ENCODE measurements at regions not wholly inside any gene's neighbourhood (a gene's known extent, or its start where the extent isn't known, plus 50 kb on each side); places are given as distances from the start of the nearest gene placed in this dataset.

DNA sequence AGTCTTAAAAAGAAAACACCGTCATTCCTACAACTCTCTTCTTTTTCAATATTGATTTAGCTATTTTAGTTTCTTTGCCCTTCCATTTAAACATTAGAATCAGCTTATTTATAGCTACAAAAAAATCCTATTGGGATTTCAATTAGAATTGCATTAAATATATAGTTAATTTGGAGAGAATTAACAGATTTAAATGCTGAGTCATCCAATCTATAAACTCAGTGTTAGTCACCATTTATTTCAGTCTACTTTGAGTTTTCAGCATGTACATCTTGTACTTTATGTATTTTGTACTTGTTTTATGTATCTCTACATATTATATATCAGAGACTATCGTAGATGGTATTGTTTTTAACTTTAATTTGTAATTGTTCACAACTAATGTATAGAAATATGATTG is 460.0 kb downstream of the KCNH5 start:
- POLR2A ChIA-PET = no interaction called here
- no peak for TF ChIP-seq CTCF (IDR thresholded peaks at IDR 0.05; ENCODE audit: insufficient read depth, low read depth, low read length)
- CTCF ChIA-PET = no interaction called here

GRCh38 chr14:62592877-62593276 is 452.4 kb downstream of the KCNH5 start:
- POLR2A ChIA-PET = no interaction called here
- Histone ChIP-seq H3K36me3 (ENCODE audit: control insufficient read depth, insufficient read depth, low read length) (no peaks in the 10 kb centered on the region), H3K4me3 (ENCODE audit: low read depth, low read length) (no peak overlapping the region), H3K27me3 (ENCODE audit: control insufficient read depth, insufficient read depth, low read length) (no peaks in the 10 kb centered on the region)
- TF ChIP-seq CTCF (IDR thresholded peaks at IDR 0.05; ENCODE audit: insufficient read depth, low read depth, low read length) = no peak
- CTCF ChIA-PET = no interaction called here
- DNase-seq (ENCODE audit: low read depth) = no peak

More for the DNA sequence above, 460.0 kb downstream of the KCNH5 start:
- Histone ChIP-seq H3K27me3 (ENCODE audit: control insufficient read depth, insufficient read depth, low read length) (no peaks in the 10 kb centered on the region), H3K4me3 (ENCODE audit: low read depth, low read length) (no peak overlapping the region), H3K36me3 (ENCODE audit: control insufficient read depth, insufficient read depth, low read length) (no peaks in the 10 kb centered on the region)
- DNase-seq (ENCODE audit: low read depth) = no peak

DNA sequence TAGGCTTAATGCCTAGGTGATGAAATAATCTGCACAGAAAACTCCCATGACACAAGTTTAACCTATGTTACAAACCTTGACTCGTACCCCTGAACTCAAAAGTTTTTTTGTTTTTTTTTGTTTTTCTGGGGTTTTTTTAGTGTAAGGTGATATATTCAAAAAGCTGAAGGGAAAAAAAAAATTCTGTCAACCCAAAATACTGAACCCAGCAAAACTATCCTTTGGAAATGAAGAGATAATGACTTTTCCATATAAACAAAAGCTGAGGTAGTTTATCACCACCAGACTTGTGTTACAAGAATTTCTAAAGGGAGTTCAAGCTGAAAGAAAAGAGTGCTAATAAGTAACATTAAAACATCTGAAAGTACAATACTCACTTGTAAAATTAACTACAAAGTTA is 448.1 kb downstream of the KCNH5 start:
- no peak for DNase-seq (ENCODE audit: low read depth)
- H3K4me3 ChIP-seq (ENCODE audit: low read depth, low read length) = no peak overlapping the region
- no peaks in the 10 kb centered on the region for H3K36me3 ChIP-seq (ENCODE audit: control insufficient read depth, insufficient read depth, low read length)
- ChIA-PET CTCF (no interaction called here), POLR2A (no interaction called here)
- H3K27me3 ChIP-seq (ENCODE audit: control insufficient read depth, insufficient read depth, low read length) = no peaks in the 10 kb centered on the region
- no peak for TF ChIP-seq CTCF (IDR thresholded peaks at IDR 0.05; ENCODE audit: insufficient read depth, low read depth, low read length)

- TF ChIP-seq CTCF (IDR thresholded peaks at IDR 0.05; ENCODE audit: insufficient read depth, low read depth, low read length) = no peak
- Histone ChIP-seq H3K4me3 (ENCODE audit: low read depth, low read length) (no peak overlapping the region), H3K36me3 (ENCODE audit: control insufficient read depth, insufficient read depth, low read length) (no peaks in the 10 kb centered on the region), H3K27me3 (ENCODE audit: control insufficient read depth, insufficient read depth, low read length) (no peaks in the 10 kb centered on the region)
- CTCF ChIA-PET = no interaction called here
- no peak for DNase-seq (ENCODE audit: low read depth)
- POLR2A ChIA-PET = no interaction called here
Measured at GRCh38 chr14:62599616-62600385, 445.5 kb downstream of the KCNH5 start.

- Histone ChIP-seq H3K4me3 (ENCODE audit: low read depth, low read length) (no peak overlapping the region), H3K27me3 (ENCODE audit: control insufficient read depth, insufficient read depth, low read length) (no peaks in the 10 kb centered on the region), H3K36me3 (ENCODE audit: control insufficient read depth, insufficient read depth, low read length) (no peaks in the 10 kb centered on the region)
- DNase-seq (ENCODE audit: low read depth) = no peak
- no peak for TF ChIP-seq CTCF (IDR thresholded peaks at IDR 0.05; ENCODE audit: insufficient read depth, low read depth, low read length)
- ChIA-PET CTCF (no interaction called here), POLR2A (no interaction called here)
Measured at GRCh38 chr14:62602712-62603111, 442.5 kb downstream of the KCNH5 start.

All from BJ (cell line).